Suprapubic skin (tissue), 4 donors: ENCODE measurements at regions not wholly inside any gene's neighbourhood (a gene's known extent, or its start where the extent isn't known, plus 50 kb on each side); places are given as distances from the start of the nearest gene placed in this dataset.

ENCODE experiments used
- DNase-seq, 2 donors: peaks; one replicate each; pipeline ENCODE4 v3.0.0-alpha.2; 2019; ENCODE audit warnings: low spot score in 2 of 2
- H3K27ac ChIP-seq: fragments of 200-600 bp; sonication (generic); one replicate; pipeline ENCODE4 v1.5.1; 2019
- H3K27me3 ChIP-seq: fragments of 200-600 bp; sonication (generic); one replicate; pipeline ENCODE4 v1.5.1; 2019
- H3K36me3 ChIP-seq: fragments of 200-600 bp; sonication (generic); one replicate; pipeline ENCODE4 v1.5.1; 2019
- H3K4me1 ChIP-seq: fragments of 200-600 bp; sonication (generic); one replicate; pipeline ENCODE4 v1.5.1; 2019
- H3K4me3 ChIP-seq: fragments of 200-600 bp; sonication (generic); one replicate; pipeline ENCODE4 v1.5.1; 2019; ENCODE audit warnings: mild to moderate bottlenecking
- H3K9me3 ChIP-seq: fragments of 200-600 bp; sonication (generic); one replicate; pipeline ENCODE4 v1.5.1; 2019
- CTCF ChIP-seq, 2 donors: fragments of 200-600 bp in 1 of 2; fragments of 450-650 bp in 1 of 2; sonication (generic) in 1 of 2; IDR thresholded peaks; one replicate each; pipeline ENCODE4 v1.5.1; 2016 to 2019; ENCODE audit warnings: antibody characterized with exemption in 2 of 2, mild to moderate bottlenecking in 1 of 2, moderate library complexity in 1 of 2
- EP300 ChIP-seq: sonication (generic); formaldehyde crosslinking; IDR thresholded peaks from one replicate; pipeline ENCODE4 v1.6.1; 2017; ENCODE audit warnings: antibody characterized with exemption
- POLR2A ChIP-seq, 2 donors: fragments of 450-650 bp; IDR thresholded peaks; one replicate each; pipeline ENCODE4 v1.6.1; 2017; ENCODE audit warnings: antibody characterized with exemption in 2 of 2, mild to moderate bottlenecking in 2 of 2, moderate library complexity in 2 of 2
- POLR2AphosphoS5 ChIP-seq, 3 donors: sonication (generic); formaldehyde crosslinking; IDR thresholded peaks; one replicate each; pipeline ENCODE4 v1.6.1; 2017; ENCODE audit warnings: antibody characterized with exemption in 3 of 3
- WGBS: methylation state at CpG from one replicate; pipeline ENCODE4 v1.1.5; 2018; 5-methylcytosine and 5-hydroxymethylcytosine counted together

- WGBS, result 73% methylated on average over 1 of the region's 1 CpG
Measured at GRCh38 chr4:31678356-31678755, 958.2 kb downstream of the PCDH7 start.

GRCh38 chr4:31682796-31683195 lies 962.6 kb downstream of the PCDH7 start:
- H3K27me3 ChIP-seq, result no peaks in the 10 kb centered on the region
- H3K36me3 ChIP-seq, result no peaks in the 10 kb centered on the region
- no peak overlapping the region for H3K4me3 ChIP-seq
- no peaks in the 10 kb centered on the region for H3K9me3 ChIP-seq
- TF ChIP-seq POLR2AphosphoS5 (IDR thresholded peaks at IDR 0.05) (no peak), EP300 (no peak), CTCF (IDR thresholded peaks at IDR 0.05) (no peak), POLR2A (IDR thresholded peaks at IDR 0.05) (no peak)
- H3K4me1 ChIP-seq, result no peaks in the 10 kb centered on the region
- DNase-seq, result no peak
- 78% methylated on average over 3 of the region's 3 CpGs for WGBS
- H3K27ac ChIP-seq, result no peak overlapping the region

More at GRCh38 chr4:31678356-31678755, 958.2 kb downstream of the PCDH7 start:
- Histone ChIP-seq H3K4me3 (no peak overlapping the region), H3K27ac (no peak overlapping the region), H3K4me1 (no peaks in the 10 kb centered on the region), H3K9me3 (no peaks in the 10 kb centered on the region), H3K27me3 (no peaks in the 10 kb centered on the region), H3K36me3 (no peaks in the 10 kb centered on the region)
- no peak for DNase-seq
- no peak for TF ChIP-seq CTCF (IDR thresholded peaks at IDR 0.05)
- TF ChIP-seq POLR2AphosphoS5 (IDR thresholded peaks at IDR 0.05), result no peak
- no peak for TF ChIP-seq EP300
- no peak for TF ChIP-seq POLR2A (IDR thresholded peaks at IDR 0.05)

- H3K9me3 ChIP-seq, result no peaks in the 10 kb centered on the region
- WGBS, result 64% methylated on average over 3 of the region's 3 CpGs
- H3K27me3 ChIP-seq, result no peaks in the 10 kb centered on the region
- H3K4me3 ChIP-seq, result no peak overlapping the region
- H3K27ac ChIP-seq, result no peak overlapping the region
- no peak for DNase-seq
- no peaks in the 10 kb centered on the region for H3K36me3 ChIP-seq
- no peak for TF ChIP-seq POLR2A (IDR thresholded peaks at IDR 0.05)
- TF ChIP-seq CTCF (IDR thresholded peaks at IDR 0.05), result no peak
- no peak for TF ChIP-seq EP300
- TF ChIP-seq POLR2AphosphoS5 (IDR thresholded peaks at IDR 0.05), result no peak
- H3K4me1 ChIP-seq, result no peaks in the 10 kb centered on the region
Measured at GRCh38 chr4:31687717-31688342, 967.7 kb downstream of the PCDH7 start.

GRCh38 chr4:31692399-31692940 lies 972.3 kb downstream of the PCDH7 start:
- Histone ChIP-seq H3K27ac (no peak overlapping the region), H3K4me1 (no peaks in the 10 kb centered on the region), H3K9me3 (no peaks in the 10 kb centered on the region), H3K27me3 (no peaks in the 10 kb centered on the region), H3K36me3 (no peaks in the 10 kb centered on the region), H3K4me3 (no peak overlapping the region)
- no peak for TF ChIP-seq POLR2A (IDR thresholded peaks at IDR 0.05)
- 72% methylated on average over 4 of the region's 4 CpGs for WGBS
- DNase-seq, result no peak

GRCh38 chr4:31701256-31701655 lies 981.1 kb downstream of the PCDH7 start:
- no peak for TF ChIP-seq CTCF (IDR thresholded peaks at IDR 0.05)
- no peak for TF ChIP-seq EP300
- no peak for TF ChIP-seq POLR2AphosphoS5 (IDR thresholded peaks at IDR 0.05)
- TF ChIP-seq POLR2A (IDR thresholded peaks at IDR 0.05), result no peak
- 87% methylated on average over 16 of the region's 16 CpGs for WGBS

More at GRCh38 chr4:31701256-31701655, 981.1 kb downstream of the PCDH7 start:
- no peak for DNase-seq
- no peaks in the 10 kb centered on the region for H3K36me3 ChIP-seq
- no peaks in the 10 kb centered on the region for H3K9me3 ChIP-seq
- no peaks in the 10 kb centered on the region for H3K27me3 ChIP-seq
- H3K27ac ChIP-seq, result no peak overlapping the region
- no peak overlapping the region for H3K4me3 ChIP-seq
- H3K4me1 ChIP-seq, result no peaks in the 10 kb centered on the region
